Fibroblast of pulmonary artery (primary cell): ENCODE measurements at regions not wholly inside any gene's neighbourhood (a gene's known extent, or its start where the extent isn't known, plus 50 kb on each side); places are given as distances from the start of the nearest gene placed in this dataset.

Experiments
- DNase-seq: peaks from one replicate; pipeline ENCODE4 v3.0.0-alpha.2; 2010; ENCODE audit warnings: low read depth
- H3K4me3 ChIP-seq: replicated peaks from 2 replicates; pipeline ENCODE4 v1.5.1; 2011; ENCODE audit warnings: low read depth, mild to moderate bottlenecking, control low read depth, low read length, moderate library complexity
- CTCF ChIP-seq: IDR thresholded peaks from 2 replicates; pipeline ENCODE4 v1.5.1; 2011; ENCODE audit warnings: mild to moderate bottlenecking, control low read depth, low read length, inconsistent platforms; ENCODE audit errors: missing control alignments

GRCh38 chr13:103805771-103806170, 739.6 kb upstream of the SLC10A2 start:
- DNase-seq: no peak
- TF ChIP-seq CTCF: no peak
- no peak overlapping the region for H3K4me3 ChIP-seq

GRCh38 chr13:103803349-103803748, 737.1 kb upstream of the SLC10A2 start:
- H3K4me3 ChIP-seq: no peak overlapping the region
- TF ChIP-seq CTCF: no peak
- DNase-seq: no peak

- TF ChIP-seq CTCF: no peak
- DNase-seq: no peak
- H3K4me3 ChIP-seq: no peak overlapping the region
Observed at GRCh38 chr13:103799028-103799427, 732.8 kb upstream of the SLC10A2 start.

GRCh38 chr13:103795892-103796478, 729.8 kb upstream of the SLC10A2 start:
- TF ChIP-seq CTCF: no peak
- no peak for DNase-seq
- H3K4me3 ChIP-seq: no peak overlapping the region

- no peak overlapping the region for H3K4me3 ChIP-seq
- TF ChIP-seq CTCF: no peak
- no peak for DNase-seq
Observed at GRCh38 chr13:103794526-103794925, 728.3 kb upstream of the SLC10A2 start.

GRCh38 chr13:103788061-103788652, 721.9 kb upstream of the SLC10A2 start:
- DNase-seq: peak; percentile 7
- no peak overlapping the region for H3K4me3 ChIP-seq
- peak; percentile 29 for TF ChIP-seq CTCF

- DNase-seq: no peak
- H3K4me3 ChIP-seq: no peak overlapping the region
- TF ChIP-seq CTCF: peak; percentile 5
Observed at GRCh38 chr13:103772576-103772975, 706.4 kb upstream of the SLC10A2 start.
